Neural progenitor cell (in vitro differentiated cells): ENCODE measurements at regions not wholly inside any gene's neighbourhood (a gene's known extent, or its start where the extent isn't known, plus 50 kb on each side); places are given as distances from the start of the nearest gene placed in this dataset.

Experiments used
- CTCF ChIP-seq: fragments of 200-600 bp; sonication (generic); IDR thresholded peaks from 2 replicates; pipeline ENCODE4 v1.5.1; 2017; ENCODE audit warnings: antibody characterized with exemption, mild to moderate bottlenecking
- EZH2 ChIP-seq: fragments of 200-600 bp; sonication (generic); IDR thresholded peaks from 2 replicates; pipeline ENCODE4 v1.6.1; 2017; ENCODE audit warnings: antibody characterized with exemption, mild to moderate bottlenecking, moderate library complexity

DNA sequence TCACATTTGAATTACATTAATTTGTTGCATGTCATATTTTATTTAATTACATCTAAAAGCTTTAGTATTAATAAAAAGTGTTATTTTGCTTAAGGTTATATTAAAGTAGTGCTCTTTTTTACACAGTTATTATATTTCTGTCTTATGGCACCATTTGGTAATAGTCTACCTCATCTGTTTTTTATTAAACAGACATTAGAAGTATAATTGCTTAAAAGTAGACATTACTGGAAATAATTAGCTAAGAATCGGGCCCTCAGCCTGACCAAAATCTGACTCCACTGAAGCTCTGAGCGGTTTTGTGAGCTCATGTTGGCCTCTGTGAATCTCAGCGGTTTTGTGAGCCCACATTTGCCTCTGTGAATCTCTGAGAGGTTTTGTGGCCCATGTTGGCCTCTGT, 102.5 kb upstream of the SNTG2 start:
- no peak for TF ChIP-seq CTCF
- TF ChIP-seq EZH2 = no peak
